ENCODE measurements at regions not wholly inside any gene's neighbourhood (a gene's known extent, or its start where the extent isn't known, plus 50 kb on each side); places are given as distances from the start of the nearest gene placed in this dataset.
"Not testable (repeated sequence)": the region's sequence is repeated elsewhere in the genome, so short reads cannot be mapped to it uniquely, and the experiment has no call there.

DNA sequence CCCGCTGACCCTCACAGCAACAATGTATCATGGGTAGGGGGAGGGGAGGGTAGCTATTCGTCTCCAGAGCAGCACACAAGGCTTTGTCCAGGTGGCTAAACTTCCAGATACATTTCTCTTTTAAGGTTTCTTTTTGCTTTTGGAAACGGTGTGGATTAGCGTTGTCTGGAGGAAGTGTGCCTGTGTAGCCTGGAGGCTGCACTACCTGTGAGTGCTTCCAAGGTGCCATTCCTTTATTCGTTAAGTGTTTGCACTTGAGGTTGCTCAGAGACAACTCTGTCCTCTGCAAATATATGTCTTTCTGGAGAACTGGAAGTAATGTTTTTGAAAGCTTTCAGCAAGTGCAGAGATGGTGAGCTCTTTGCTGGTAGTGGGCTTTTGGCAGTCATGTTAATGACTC is 53.1 kb downstream of the HSFY1 start:
- not testable (repeated sequence) for DNase-seq

DNA sequence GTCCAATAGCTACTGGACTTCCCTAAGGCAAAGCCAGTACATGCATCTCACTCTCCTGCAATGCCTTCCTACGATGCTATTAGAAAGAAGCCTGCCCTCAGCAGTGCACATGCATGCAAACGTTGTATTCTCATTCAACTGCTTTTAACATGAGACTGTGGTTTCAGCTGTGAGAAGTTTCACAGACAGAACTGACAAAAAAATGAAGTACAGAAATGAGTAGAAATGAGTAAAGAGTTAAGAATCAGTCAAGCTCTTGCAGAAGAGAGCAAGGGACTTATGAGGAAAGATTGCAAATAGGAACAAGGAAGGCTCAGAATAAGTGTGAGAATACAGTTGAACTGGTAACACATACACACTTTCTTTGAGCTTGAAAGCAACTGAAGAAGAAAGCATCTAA is 54.8 kb downstream of the HSFY1 start:
- DNase-seq = not testable (repeated sequence)

GRCh38 chrY:18606251-18606650 is 59.7 kb downstream of the HSFY1 start:
- not testable (repeated sequence) for DNase-seq

DNA sequence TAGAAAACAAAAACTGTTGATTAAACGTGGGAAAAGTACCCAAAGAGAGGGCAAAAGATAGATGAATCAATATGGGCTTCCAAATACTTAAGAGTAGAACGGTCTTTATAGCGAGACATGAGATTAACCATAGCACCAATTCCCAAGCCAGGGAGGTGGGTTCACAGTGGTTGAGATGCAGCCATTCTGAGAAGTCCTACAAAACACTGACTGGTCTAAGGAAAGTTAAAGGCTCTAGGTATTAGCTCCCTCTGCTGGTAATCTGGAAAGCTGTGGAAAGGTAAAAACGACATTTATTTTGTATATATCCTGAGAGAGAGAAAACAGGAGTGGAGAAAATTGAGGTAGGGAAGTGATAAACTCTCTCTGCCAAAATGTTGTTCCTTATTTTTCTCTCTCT is 61.7 kb downstream of the HSFY1 start:
- DNase-seq = not testable (repeated sequence)

GRCh38 chrY:18615809-18616208 is 69.3 kb downstream of the HSFY1 start:
- not testable (repeated sequence) for DNase-seq

- DNase-seq = not testable (repeated sequence)
These were observed 83.4 kb downstream of the HSFY1 start for GRCh38 chrY:18629805-18630516.

DNA sequence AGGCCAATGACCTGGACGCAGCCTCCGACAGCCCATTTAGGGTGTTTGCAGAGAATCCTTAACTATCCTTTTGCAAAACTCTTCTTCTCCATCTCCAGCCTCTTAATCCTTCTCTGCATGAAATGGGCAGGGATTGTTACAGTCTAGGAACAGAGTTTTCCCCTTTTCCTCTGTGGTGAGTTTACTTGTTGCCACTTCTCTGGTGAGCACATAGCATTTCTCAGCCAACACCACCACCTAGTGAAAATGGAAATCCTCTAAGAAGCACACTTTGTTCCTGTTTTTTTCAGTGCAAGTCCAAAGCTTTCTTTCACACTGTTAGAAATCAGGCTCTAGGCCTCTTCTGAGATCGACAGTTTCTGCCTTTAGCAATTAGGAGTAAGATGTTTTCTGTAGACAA is 84.1 kb downstream of the HSFY1 start:
- not testable (repeated sequence) for DNase-seq

GRCh38 chrY:18631610-18632009 is 85.1 kb downstream of the HSFY1 start:
- DNase-seq = not testable (repeated sequence)

DNA sequence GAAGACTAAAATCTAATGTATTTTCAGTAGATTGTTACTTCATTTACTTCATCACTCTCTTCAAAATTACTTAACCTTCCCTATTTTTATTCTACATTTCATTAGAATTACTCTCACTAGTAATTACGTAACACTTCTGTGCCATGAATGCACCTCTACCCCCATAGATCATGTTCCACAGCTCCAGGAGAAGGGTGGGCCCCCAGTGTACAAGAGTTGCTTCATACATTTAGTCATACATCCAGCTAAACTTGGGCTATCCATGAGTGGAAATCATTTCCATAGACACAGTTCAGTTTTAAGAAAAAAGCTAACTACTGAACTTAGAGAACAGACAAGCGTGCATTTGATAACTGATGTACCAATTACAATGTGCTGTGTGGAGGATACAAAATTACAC is 104.2 kb downstream of the HSFY1 start:
- no peak for DNase-seq

GRCh38 chrY:18664559-18664958 is 109.0 kb downstream of the HSFY2 start:
- DNase-seq = no peak

GRCh38 chrY:18669790-18670189 is 103.7 kb downstream of the HSFY2 start:
- DNase-seq = peak; percentile 0 to 4

- DNase-seq = no peak
These were observed 101.6 kb downstream of the HSFY2 start for GRCh38 chrY:18671970-18672369.

- DNase-seq = not testable (repeated sequence)
These were observed 87.5 kb downstream of the HSFY2 start for GRCh38 chrY:18686027-18686426.

DNA sequence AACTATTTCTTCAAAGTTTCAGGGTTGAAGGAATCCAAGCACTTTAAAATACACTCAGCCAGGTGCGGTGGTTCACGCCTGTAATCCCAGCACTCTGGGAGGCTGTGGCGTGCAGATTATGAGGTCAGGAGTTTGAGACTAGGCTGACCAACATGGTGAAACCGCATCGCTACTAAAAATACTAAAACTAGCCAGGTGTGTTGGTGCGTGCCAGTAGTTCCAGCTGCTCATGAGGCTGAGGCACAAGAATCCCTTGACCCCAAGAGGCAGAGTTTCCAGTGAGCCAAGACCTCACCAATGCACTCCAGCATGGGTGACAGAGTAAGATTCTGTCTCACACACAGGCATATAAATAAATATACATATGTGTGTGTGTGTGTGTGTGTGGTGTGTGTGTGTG is 85.2 kb downstream of the HSFY2 start:
- not testable (repeated sequence) for DNase-seq

DNA sequence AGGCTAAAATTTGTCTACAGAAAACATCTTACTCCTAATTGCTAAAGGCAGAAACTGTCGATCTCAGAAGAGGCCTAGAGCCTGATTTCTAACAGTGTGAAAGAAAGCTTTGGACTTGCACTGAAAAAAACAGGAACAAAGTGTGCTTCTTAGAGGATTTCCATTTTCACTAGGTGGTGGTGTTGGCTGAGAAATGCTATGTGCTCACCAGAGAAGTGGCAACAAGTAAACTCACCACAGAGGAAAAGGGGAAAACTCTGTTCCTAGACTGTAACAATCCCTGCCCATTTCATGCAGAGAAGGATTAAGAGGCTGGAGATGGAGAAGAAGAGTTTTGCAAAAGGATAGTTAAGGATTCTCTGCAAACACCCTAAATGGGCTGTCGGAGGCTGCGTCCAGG is 84.1 kb downstream of the HSFY2 start:
- not testable (repeated sequence) for DNase-seq

- not testable (repeated sequence) for DNase-seq
These were observed 83.5 kb downstream of the HSFY2 start for GRCh38 chrY:18689890-18690593.

GRCh38 chrY:18696788-18697187 is 76.7 kb downstream of the HSFY2 start:
- not testable (repeated sequence) for DNase-seq

DNA sequence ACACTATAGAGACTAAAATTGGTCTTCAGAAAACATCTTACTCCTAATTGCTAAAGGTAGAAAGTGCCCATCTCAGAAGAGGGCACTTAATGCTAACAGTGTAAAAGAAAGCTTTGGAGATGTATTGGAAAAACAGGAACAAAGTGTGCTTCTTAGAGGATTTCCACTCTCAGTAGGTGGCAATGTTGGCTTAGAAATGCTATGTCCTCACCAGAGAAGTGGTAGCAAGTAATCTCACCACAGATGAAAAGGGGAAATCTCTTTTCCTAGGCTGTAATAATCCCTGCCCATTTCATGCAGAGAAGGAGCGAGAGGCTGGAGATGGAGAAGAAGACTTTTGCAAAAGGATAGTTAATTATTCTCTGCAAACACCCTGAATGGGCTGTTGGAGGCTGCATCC is 69.3 kb downstream of the HSFY2 start:
- DNase-seq = not testable (repeated sequence)

- not testable (repeated sequence) for DNase-seq
These were observed 61.8 kb downstream of the HSFY2 start for GRCh38 chrY:18711785-18712184.

- not testable (repeated sequence) for DNase-seq
These were observed 59.8 kb downstream of the HSFY2 start for GRCh38 chrY:18713760-18714159.

DNA sequence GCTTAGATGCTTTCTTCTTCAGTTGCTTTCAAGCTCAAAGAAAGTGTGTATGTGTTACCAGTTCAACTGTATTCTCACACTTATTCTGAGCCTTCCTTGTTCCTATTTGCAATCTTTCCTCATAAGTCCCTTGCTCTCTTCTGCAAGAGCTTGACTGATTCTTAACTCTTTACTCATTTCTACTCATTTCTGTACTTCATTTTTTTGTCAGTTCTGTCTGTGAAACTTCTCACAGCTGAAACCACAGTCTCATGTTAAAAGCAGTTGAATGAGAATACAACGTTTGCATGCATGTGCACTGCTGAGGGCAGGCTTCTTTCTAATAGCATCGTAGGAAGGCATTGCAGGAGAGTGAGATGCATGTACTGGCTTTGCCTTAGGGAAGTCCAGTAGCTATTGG is 54.8 kb downstream of the HSFY2 start:
- not testable (repeated sequence) for DNase-seq

DNA sequence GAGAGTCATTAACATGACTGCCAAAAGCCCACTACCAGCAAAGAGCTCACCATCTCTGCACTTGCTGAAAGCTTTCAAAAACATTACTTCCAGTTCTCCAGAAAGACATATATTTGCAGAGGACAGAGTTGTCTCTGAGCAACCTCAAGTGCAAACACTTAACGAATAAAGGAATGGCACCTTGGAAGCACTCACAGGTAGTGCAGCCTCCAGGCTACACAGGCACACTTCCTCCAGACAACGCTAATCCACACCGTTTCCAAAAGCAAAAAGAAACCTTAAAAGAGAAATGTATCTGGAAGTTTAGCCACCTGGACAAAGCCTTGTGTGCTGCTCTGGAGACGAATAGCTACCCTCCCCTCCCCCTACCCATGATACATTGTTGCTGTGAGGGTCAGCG is 53.1 kb downstream of the HSFY2 start:
- DNase-seq = not testable (repeated sequence)
